Esophagus squamous epithelium (tissue), 5 donors: ENCODE measurements at regions not wholly inside any gene's neighbourhood (a gene's known extent, or its start where the extent isn't known, plus 50 kb on each side); places are given as distances from the start of the nearest gene placed in this dataset.

ENCODE experiments used
- DNase-seq: peaks from one replicate; lab custom pipeline; 2025; lab: John Stamatoyannopoulos, UW
- H3K27ac ChIP-seq, 4 donors: fragments of 200-600 bp; sonication (generic); one replicate each; pipeline ENCODE4 v1.5.1; 2016 to 2019; ENCODE audit warnings: mild to moderate bottlenecking in 1 of 4
- H3K27me3 ChIP-seq, 4 donors: fragments of 200-600 bp; sonication (generic); 1 replicate in 3 of 4; 2 replicates in 1 of 4; pipeline versions ENCODE4 v1.5.1 to v1.6.0; 2017 to 2021; ENCODE audit warnings: antibody characterized with exemption in 1 of 4
- H3K36me3 ChIP-seq, 3 donors: fragments of 200-600 bp; sonication (generic); one replicate each; pipeline ENCODE4 v1.5.1; 2016 to 2019
- H3K4me1 ChIP-seq, 3 donors: fragments of 200-600 bp; sonication (generic); one replicate each; pipeline ENCODE4 v1.5.1; 2017 to 2019
- H3K4me3 ChIP-seq, 4 donors: fragments of 200-600 bp; sonication (generic); 1 replicate in 3 of 4; 2 replicates in 1 of 4; pipeline ENCODE4 v1.5.1; 2016 to 2019; ENCODE audit warnings: mild to moderate bottlenecking in 2 of 4, moderate library complexity in 1 of 4
- H3K9me3 ChIP-seq, 3 donors: fragments of 200-600 bp; sonication (generic); one replicate each; pipeline ENCODE4 v1.5.1; 2016 to 2019
- CTCF ChIP-seq, 6 experiments: fragments of 450-650 bp in 4 of 6; fragments of 200-600 bp in 2 of 6; sonication (generic) in 2 of 6; IDR thresholded peaks; one replicate each; pipeline ENCODE4 v1.5.1; 2016 to 2019; ENCODE audit warnings: antibody characterized with exemption in 6 of 6, mild to moderate bottlenecking in 4 of 6, moderate library complexity in 4 of 6
- POLR2A ChIP-seq, 4 donors: fragments of 450-650 bp; IDR thresholded peaks; one replicate each; pipeline ENCODE4 v1.6.1; 2017; ENCODE audit warnings: antibody characterized with exemption in 4 of 4, mild to moderate bottlenecking in 4 of 4, moderate library complexity in 3 of 4
- WGBS, 2 donors: methylation state at CpG; one replicate each; pipeline ENCODE4 v1.1.5; 2018; 5-methylcytosine and 5-hydroxymethylcytosine counted together
- intact Hi-C: fragments of 100-400 bp; cut with DNase I; formaldehyde crosslinking; loops from one replicate; pipeline ENCODE4 v1.15.0; 2022
- donor health status: DM: yes; HTN: yes; CAD: no.

- no peak overlapping the region for H3K4me3 ChIP-seq
- no peak overlapping the region for H3K27ac ChIP-seq
- H3K27me3 ChIP-seq = no peaks in the 10 kb centered on the region
- intact Hi-C loops = no loop called here
- WGBS, 2 donors = 76 to 77% methylated on average over 3 to 4 of the region's 5 CpGs
- TF ChIP-seq POLR2A (IDR thresholded peaks at IDR 0.05) (no peak), CTCF (IDR thresholded peaks at IDR 0.05) (no peak)
- H3K9me3 ChIP-seq = no peaks in the 10 kb centered on the region
- H3K4me1 ChIP-seq = peaks cover 26 to 69% (median 31%) of the 10 kb centered on the region in 3 donors
- no peak for DNase-seq
- H3K36me3 ChIP-seq = no peaks in the 10 kb centered on the region
These were observed 273.2 kb downstream of the GADD45G start for GRCh38 chr9:89878003-89878411.

GRCh38 chr9:89878687-89879086, 273.9 kb downstream of the GADD45G start:
- no peaks in the 10 kb centered on the region for H3K9me3 ChIP-seq
- peak overlapping the region in 1 of 4 donors; percentile 55 for H3K27ac ChIP-seq
- WGBS, 2 donors = 66 to 75% methylated on average over 6 of the region's 6 CpGs
- no peak for DNase-seq
- H3K4me3 ChIP-seq = no peak overlapping the region
- no peaks in the 10 kb centered on the region for H3K27me3 ChIP-seq
- no peaks in the 10 kb centered on the region for H3K36me3 ChIP-seq
- TF ChIP-seq POLR2A (IDR thresholded peaks at IDR 0.05) = no peak
- TF ChIP-seq CTCF (IDR thresholded peaks at IDR 0.05) = no peak
- intact Hi-C loops = no loop called here
- H3K4me1 ChIP-seq = peaks cover 19 to 62% (median 27%) of the 10 kb centered on the region in 3 donors

GRCh38 chr9:89879276-89879675, 274.5 kb downstream of the GADD45G start:
- TF ChIP-seq POLR2A (IDR thresholded peaks at IDR 0.05) = no peak
- TF ChIP-seq CTCF (IDR thresholded peaks at IDR 0.05) = no peak
- H3K36me3 ChIP-seq = no peaks in the 10 kb centered on the region
- no peak overlapping the region for H3K4me3 ChIP-seq
- peaks cover 13 to 56% (median 21%) of the 10 kb centered on the region in 3 donors for H3K4me1 ChIP-seq
- no peak for DNase-seq
- 64 to 93% methylated on average over 6 of the region's 6 CpGs for WGBS, 2 donors
- peak overlapping the region in 1 of 4 donors; percentile 55 for H3K27ac ChIP-seq
- H3K9me3 ChIP-seq = no peaks in the 10 kb centered on the region
- intact Hi-C loops = no loop called here
- no peaks in the 10 kb centered on the region for H3K27me3 ChIP-seq

- no peaks in the 10 kb centered on the region for H3K36me3 ChIP-seq
- TF ChIP-seq POLR2A (IDR thresholded peaks at IDR 0.05) (no peak), CTCF (IDR thresholded peaks at IDR 0.05) (no peak)
- intact Hi-C loops = no loop called here
- no peak for DNase-seq
- no peak overlapping the region for H3K4me3 ChIP-seq
- peak overlapping the region in 1 of 4 donors; percentile 55 for H3K27ac ChIP-seq
- WGBS, 2 donors = 86 to 100% methylated on average over 1 to 5 of the region's 8 CpGs
- peaks cover 9 to 52% (median 16%) of the 10 kb centered on the region in 3 donors for H3K4me1 ChIP-seq
- H3K27me3 ChIP-seq = no peaks in the 10 kb centered on the region
- no peaks in the 10 kb centered on the region for H3K9me3 ChIP-seq
These were observed 274.9 kb downstream of the GADD45G start for GRCh38 chr9:89879701-89880100.

- no peak for TF ChIP-seq CTCF (IDR thresholded peaks at IDR 0.05)
- TF ChIP-seq POLR2A (IDR thresholded peaks at IDR 0.05) = no peak
- intact Hi-C loops = no loop called here
These were observed 275.3 kb downstream of the GADD45G start for GRCh38 chr9:89880161-89880560.

More at GRCh38 chr9:89880161-89880560, 275.3 kb downstream of the GADD45G start:
- no peaks in the 10 kb centered on the region for H3K36me3 ChIP-seq
- WGBS, 2 donors = 89 to 97% methylated on average over 6 to 7 of the region's 11 CpGs
- H3K27ac ChIP-seq = no peak overlapping the region
- no peak for DNase-seq
- no peak overlapping the region for H3K4me3 ChIP-seq
- H3K9me3 ChIP-seq = no peaks in the 10 kb centered on the region
- H3K4me1 ChIP-seq = peaks cover 5 to 47% (median 12%) of the 10 kb centered on the region in 3 donors
- no peaks in the 10 kb centered on the region for H3K27me3 ChIP-seq
